ENCODE measurements at regions not wholly inside any gene's neighbourhood (a gene's known extent, or its start where the extent isn't known, plus 50 kb on each side); places are given as distances from the start of the nearest gene placed in this dataset.

DNA sequence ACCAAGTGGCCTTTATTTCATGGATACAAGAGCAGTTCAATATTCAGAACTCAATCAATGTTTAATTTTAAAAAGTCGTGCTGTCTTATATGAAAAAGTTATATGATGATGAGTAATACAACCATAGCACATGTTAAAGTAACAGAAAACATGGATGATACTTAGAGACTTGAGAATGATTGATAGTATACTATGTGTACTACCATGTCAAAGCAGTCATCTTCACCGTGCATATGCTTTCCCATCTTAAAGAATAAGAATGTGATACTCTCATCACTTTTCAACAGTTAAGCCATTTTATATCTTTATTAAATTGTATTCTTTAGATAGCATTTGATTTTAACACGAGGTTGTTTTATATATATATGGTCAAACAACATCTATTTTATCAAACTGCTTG is 535.9 kb upstream of the ADAMTS5 start:
- intact Hi-C loops (cut with micrococcal nuclease; ENCODE audit: unreplicated experiment), result no loop called here
- DNase-seq (ENCODE audit: low spot score), result no peak
- POLR2A ChIA-PET (ENCODE audit: low non-redundant PET), result no interaction called here
- TF ChIP-seq EZH2 (IDR thresholded peaks at IDR 0.05; ENCODE audit: borderline replicate concordance, low read depth, low read length, poor library complexity, severe bottlenecking), result no peak
- no peak for TF ChIP-seq CTCF (conservative IDR thresholded peaks at IDR 0.05; ENCODE audit: low read depth, low read length)
- Histone ChIP-seq H3K4me3 (ENCODE audit: low read depth, low read length, poor library complexity, severe bottlenecking) (no peak overlapping the region), H3K27ac (ENCODE audit: low read depth, low read length, poor library complexity, severe bottlenecking) (no peak overlapping the region), H3K9me3 (ENCODE audit: low read depth, low read length, poor library complexity, severe bottlenecking) (no peaks in the 10 kb centered on the region), H3K36me3 (ENCODE audit: insufficient read depth, low read length, poor library complexity, severe bottlenecking) (no peaks in the 10 kb centered on the region), H3K4me1 (ENCODE audit: insufficient read depth, low read length, poor library complexity, severe bottlenecking) (no peaks in the 10 kb centered on the region), H3K27me3 (replicated peaks; ENCODE audit: insufficient read depth, low read depth, low read length, poor library complexity) (no peaks in the 10 kb centered on the region)
- no TSS peak for BruUV-seq (replicated peaks)
- CTCF ChIA-PET, result no interaction called here

DNA sequence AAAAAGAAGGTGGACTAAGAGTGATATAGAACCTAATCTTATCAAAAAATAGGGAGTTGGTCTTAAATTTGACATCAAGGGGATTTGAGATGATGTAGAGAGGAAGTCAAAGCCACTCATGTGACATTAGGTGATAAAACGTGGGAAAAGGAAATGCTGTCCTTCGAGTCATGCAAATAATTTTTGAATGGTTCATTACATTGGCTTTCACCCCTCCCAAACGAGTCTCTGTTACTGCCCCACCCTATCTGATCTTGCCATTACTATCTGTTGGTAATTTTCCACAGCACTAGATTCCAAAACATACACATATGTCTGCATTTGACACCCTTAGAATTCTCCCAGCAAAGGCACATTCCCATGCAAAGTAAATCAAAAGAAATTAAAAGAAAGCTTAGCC is 531.1 kb upstream of the ADAMTS5 start:
- TF ChIP-seq CTCF (conservative IDR thresholded peaks at IDR 0.05; ENCODE audit: low read depth, low read length) (no peak), EZH2 (IDR thresholded peaks at IDR 0.05; ENCODE audit: borderline replicate concordance, low read depth, low read length, poor library complexity, severe bottlenecking) (no peak)
- no peak for DNase-seq (ENCODE audit: low spot score)

GRCh38 chr21:27495836-27496235 is 528.9 kb upstream of the ADAMTS5 start:
- H3K4me1 ChIP-seq (ENCODE audit: insufficient read depth, low read length, poor library complexity, severe bottlenecking), result no peaks in the 10 kb centered on the region
- TF ChIP-seq CTCF (conservative IDR thresholded peaks at IDR 0.05; ENCODE audit: low read depth, low read length) (no peak), EZH2 (IDR thresholded peaks at IDR 0.05; ENCODE audit: borderline replicate concordance, low read depth, low read length, poor library complexity, severe bottlenecking) (no peak)
- H3K9me3 ChIP-seq (ENCODE audit: low read depth, low read length, poor library complexity, severe bottlenecking), result no peaks in the 10 kb centered on the region
- H3K27ac ChIP-seq (ENCODE audit: low read depth, low read length, poor library complexity, severe bottlenecking), result no peak overlapping the region
- BruUV-seq (replicated peaks), result no TSS peak
- ChIA-PET CTCF (no interaction called here), POLR2A (ENCODE audit: low non-redundant PET) (no interaction called here)
- intact Hi-C loops (cut with micrococcal nuclease; ENCODE audit: unreplicated experiment), result no loop called here
- no peaks in the 10 kb centered on the region for H3K27me3 ChIP-seq (replicated peaks; ENCODE audit: insufficient read depth, low read depth, low read length, poor library complexity)
- H3K36me3 ChIP-seq (ENCODE audit: insufficient read depth, low read length, poor library complexity, severe bottlenecking), result no peaks in the 10 kb centered on the region
- DNase-seq (ENCODE audit: low spot score), result no peak
- no peak overlapping the region for H3K4me3 ChIP-seq (ENCODE audit: low read depth, low read length, poor library complexity, severe bottlenecking)

More for the DNA sequence above, 531.1 kb upstream of the ADAMTS5 start:
- no TSS peak for BruUV-seq (replicated peaks)
- Histone ChIP-seq H3K4me1 (ENCODE audit: insufficient read depth, low read length, poor library complexity, severe bottlenecking) (no peaks in the 10 kb centered on the region), H3K27ac (ENCODE audit: low read depth, low read length, poor library complexity, severe bottlenecking) (no peak overlapping the region), H3K36me3 (ENCODE audit: insufficient read depth, low read length, poor library complexity, severe bottlenecking) (no peaks in the 10 kb centered on the region), H3K4me3 (ENCODE audit: low read depth, low read length, poor library complexity, severe bottlenecking) (no peak overlapping the region), H3K9me3 (ENCODE audit: low read depth, low read length, poor library complexity, severe bottlenecking) (no peaks in the 10 kb centered on the region), H3K27me3 (replicated peaks; ENCODE audit: insufficient read depth, low read depth, low read length, poor library complexity) (no peaks in the 10 kb centered on the region)
- CTCF ChIA-PET, result no interaction called here
- intact Hi-C loops (cut with micrococcal nuclease; ENCODE audit: unreplicated experiment), result no loop called here
- POLR2A ChIA-PET (ENCODE audit: low non-redundant PET), result no interaction called here

Data from A673 (cell line).